ENCODE measurements at regions not wholly inside any gene's neighbourhood (a gene's known extent, or its start where the extent isn't known, plus 50 kb on each side); places are given as distances from the start of the nearest gene placed in this dataset.

DNA sequence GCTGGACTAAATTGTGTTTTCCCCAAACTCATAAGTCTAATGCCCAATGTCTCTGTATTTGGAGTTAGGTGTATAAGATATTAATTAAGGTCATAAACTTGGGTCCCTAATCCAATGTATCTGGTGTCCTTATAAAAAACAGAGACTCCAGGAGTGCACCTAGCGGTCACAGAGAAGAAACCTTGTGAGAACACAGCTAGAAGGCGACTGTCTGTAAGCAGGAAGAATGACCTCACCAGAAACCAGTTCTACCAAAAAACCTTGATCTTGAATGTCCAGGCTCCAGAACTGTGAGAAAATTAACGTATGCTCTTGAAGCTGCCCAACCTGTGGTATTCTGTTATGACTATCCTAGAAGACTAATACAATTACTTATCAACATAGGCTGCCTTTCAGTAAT is 591.7 kb upstream of the PTPRD start:
- Histone ChIP-seq H3K36me3 (ENCODE audit: control insufficient read depth in 4 of 4, insufficient read depth in 4 of 4, low read length in 3 of 4) (no peaks in the 10 kb centered on the region), H3K4me1 (ENCODE audit: control extremely low read depth in 1 of 4, control insufficient read depth in 4 of 4, insufficient read depth in 4 of 4, low read length in 3 of 4) (no peaks in the 10 kb centered on the region), H3K27ac (ENCODE audit: insufficient read depth in 1 of 2, low read depth in 1 of 2, low read length in 2 of 2, poor library complexity in 1 of 2, severe bottlenecking in 2 of 2) (no peak overlapping the region), H3K4me3 (ENCODE audit: control insufficient read depth in 1 of 7, extremely low read depth in 1 of 7, insufficient read depth in 4 of 7, low read depth in 2 of 7, low read length in 6 of 7) (no peak overlapping the region), H3K27me3 (replicated peaks in 2 of 5; ENCODE audit: control insufficient read depth in 4 of 5, insufficient read depth in 5 of 5, low read length in 4 of 5) (no peaks in the 10 kb centered on the region), H3K9me3 (ENCODE audit: control extremely low read depth in 1 of 5, control insufficient read depth in 4 of 5, insufficient read depth in 2 of 5, low read depth in 1 of 5, low read length in 4 of 5) (no peaks in the 10 kb centered on the region)
- POLR2A ChIA-PET = no interaction called here
- no peak for DNase-seq
- 100% methylated on average over 1 of the region's 3 CpGs for WGBS (ENCODE audit: insufficient coverage)
- CTCF ChIA-PET = no interaction called here

DNA sequence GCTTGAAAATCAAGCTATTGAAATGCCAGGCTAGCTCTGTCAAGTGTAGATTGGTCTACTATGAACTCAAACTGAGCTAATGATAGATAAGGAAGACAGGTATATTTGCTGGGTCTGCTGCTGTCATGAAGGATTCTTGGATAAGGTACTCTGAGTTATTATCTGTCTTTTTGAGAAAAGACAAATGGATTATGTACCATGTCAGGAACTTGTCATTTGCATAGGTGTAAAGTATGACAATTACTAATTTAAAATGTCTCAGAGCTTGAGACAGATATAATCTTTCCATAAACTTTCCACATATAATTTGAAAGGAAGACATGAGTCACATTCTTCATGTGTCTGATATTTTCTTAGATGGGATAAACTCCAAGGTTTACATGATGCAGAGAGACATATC is 594.1 kb upstream of the PTPRD start:
- ChIA-PET CTCF (no interaction called here), POLR2A (interaction anchor here (0.7 kb wide), 1 partner anchor 390 kb away, joined by 3 read pairs; no protein-coding TSS in a partner anchor)
- Histone ChIP-seq H3K36me3 (ENCODE audit: control insufficient read depth in 4 of 4, insufficient read depth in 4 of 4, low read length in 3 of 4) (no peaks in the 10 kb centered on the region), H3K4me1 (ENCODE audit: control extremely low read depth in 1 of 4, control insufficient read depth in 4 of 4, insufficient read depth in 4 of 4, low read length in 3 of 4) (no peaks in the 10 kb centered on the region), H3K27me3 (replicated peaks in 2 of 5; ENCODE audit: control insufficient read depth in 4 of 5, insufficient read depth in 5 of 5, low read length in 4 of 5) (no peaks in the 10 kb centered on the region), H3K4me3 (ENCODE audit: control insufficient read depth in 1 of 7, extremely low read depth in 1 of 7, insufficient read depth in 4 of 7, low read depth in 2 of 7, low read length in 6 of 7) (no peak overlapping the region), H3K9me3 (ENCODE audit: control extremely low read depth in 1 of 5, control insufficient read depth in 4 of 5, insufficient read depth in 2 of 5, low read depth in 1 of 5, low read length in 4 of 5) (no peaks in the 10 kb centered on the region), H3K27ac (ENCODE audit: insufficient read depth in 1 of 2, low read depth in 1 of 2, low read length in 2 of 2, poor library complexity in 1 of 2, severe bottlenecking in 2 of 2) (no peak overlapping the region)
- no peak for DNase-seq

DNA sequence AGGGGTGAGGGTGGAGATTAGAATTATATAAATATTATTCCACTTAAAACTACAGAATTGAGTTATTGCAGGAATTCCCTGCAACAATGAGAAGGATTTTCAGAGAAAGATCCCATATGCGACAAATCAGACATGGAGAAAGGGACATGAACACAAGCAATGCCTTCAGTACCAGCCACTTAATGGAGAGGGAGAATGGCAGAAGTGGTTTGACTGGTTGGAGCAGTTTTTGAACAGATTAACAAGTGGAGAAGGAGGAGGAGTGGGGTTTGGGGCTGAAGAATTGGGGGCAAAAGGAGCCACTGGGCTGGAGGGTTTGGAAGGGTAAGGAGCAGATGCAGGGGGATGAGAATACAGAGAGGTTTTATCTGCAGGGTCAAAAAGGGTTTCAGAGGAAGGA is 620.9 kb upstream of the PTPRD start:
- no peak for DNase-seq
- no peaks in the 10 kb centered on the region for H3K36me3 ChIP-seq (ENCODE audit: control insufficient read depth in 4 of 4, insufficient read depth in 4 of 4, low read length in 3 of 4)
- H3K27ac ChIP-seq (ENCODE audit: insufficient read depth in 1 of 2, low read depth in 1 of 2, low read length in 2 of 2, poor library complexity in 1 of 2, severe bottlenecking in 2 of 2) = no peak overlapping the region
- H3K9me3 ChIP-seq (ENCODE audit: control extremely low read depth in 1 of 5, control insufficient read depth in 4 of 5, insufficient read depth in 2 of 5, low read depth in 1 of 5, low read length in 4 of 5) = no peaks in the 10 kb centered on the region
- WGBS (ENCODE audit: insufficient coverage) = no CpG with 5 or more reads among the region's 1 CpG
- CTCF ChIA-PET = no interaction called here
- no peak overlapping the region for H3K4me3 ChIP-seq (ENCODE audit: control insufficient read depth in 1 of 7, extremely low read depth in 1 of 7, insufficient read depth in 4 of 7, low read depth in 2 of 7, low read length in 6 of 7)
- H3K4me1 ChIP-seq (ENCODE audit: control extremely low read depth in 1 of 4, control insufficient read depth in 4 of 4, insufficient read depth in 4 of 4, low read length in 3 of 4) = no peaks in the 10 kb centered on the region
- no peaks in the 10 kb centered on the region for H3K27me3 ChIP-seq (replicated peaks in 2 of 5; ENCODE audit: control insufficient read depth in 4 of 5, insufficient read depth in 5 of 5, low read length in 4 of 5)
- POLR2A ChIA-PET = no interaction called here

DNA sequence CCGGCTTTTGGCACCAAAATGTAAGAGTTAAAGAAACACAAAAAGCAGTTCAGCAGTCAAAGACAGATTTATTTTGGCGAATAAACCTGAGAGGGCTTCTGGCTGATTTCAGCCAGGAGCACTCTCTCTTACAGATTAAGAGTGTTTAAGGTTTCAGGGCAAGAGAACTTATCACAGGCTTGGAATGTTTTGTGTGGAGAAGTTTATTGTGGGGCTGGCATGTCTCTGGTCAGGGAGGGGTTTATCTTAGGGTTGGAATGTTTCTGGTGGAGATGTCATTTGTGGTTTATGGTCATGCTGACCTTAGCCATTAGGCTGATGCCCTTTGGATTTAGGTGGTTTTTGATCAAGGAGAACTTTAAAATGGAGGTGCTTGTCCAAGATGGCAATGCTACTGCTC is 622.3 kb upstream of the PTPRD start:
- ChIA-PET POLR2A (no interaction called here), CTCF (no interaction called here)
- Histone ChIP-seq H3K27me3 (replicated peaks in 2 of 5; ENCODE audit: control insufficient read depth in 4 of 5, insufficient read depth in 5 of 5, low read length in 4 of 5) (no peaks in the 10 kb centered on the region), H3K27ac (ENCODE audit: insufficient read depth in 1 of 2, low read depth in 1 of 2, low read length in 2 of 2, poor library complexity in 1 of 2, severe bottlenecking in 2 of 2) (no peak overlapping the region), H3K36me3 (ENCODE audit: control insufficient read depth in 4 of 4, insufficient read depth in 4 of 4, low read length in 3 of 4) (no peaks in the 10 kb centered on the region), H3K4me3 (ENCODE audit: control insufficient read depth in 1 of 7, extremely low read depth in 1 of 7, insufficient read depth in 4 of 7, low read depth in 2 of 7, low read length in 6 of 7) (no peak overlapping the region), H3K4me1 (ENCODE audit: control extremely low read depth in 1 of 4, control insufficient read depth in 4 of 4, insufficient read depth in 4 of 4, low read length in 3 of 4) (no peaks in the 10 kb centered on the region), H3K9me3 (ENCODE audit: control extremely low read depth in 1 of 5, control insufficient read depth in 4 of 5, insufficient read depth in 2 of 5, low read depth in 1 of 5, low read length in 4 of 5) (peaks cover 0 to 2% (median 0%) of the 10 kb centered on the region in 5 experiments)
- no peak for DNase-seq
- WGBS (ENCODE audit: insufficient coverage) = 89% methylated on average over 1 of the region's 2 CpGs

DNA sequence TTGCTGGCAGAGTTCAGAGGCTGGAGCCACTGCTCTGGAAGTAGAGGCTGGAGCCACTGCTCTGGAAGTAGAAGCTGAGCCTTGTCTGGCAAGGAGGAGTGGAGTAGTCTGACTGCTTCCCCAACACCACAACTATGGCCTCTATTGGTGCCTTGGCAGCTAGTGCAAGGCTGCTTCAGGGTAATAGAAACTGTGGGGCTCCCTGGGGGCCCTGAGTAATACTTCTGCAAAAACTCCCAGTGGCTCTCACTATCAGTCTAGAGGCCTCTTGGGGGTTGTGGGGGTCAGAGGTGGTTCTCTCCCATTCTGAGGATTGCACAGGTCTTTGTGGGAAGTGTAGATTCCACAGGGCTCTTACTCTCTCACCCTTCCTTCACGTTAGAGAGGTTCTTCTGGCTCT is 629.0 kb upstream of the PTPRD start:
- no peak for DNase-seq
- 60% methylated on average over 1 of the region's 1 CpG for WGBS (ENCODE audit: insufficient coverage)
- Histone ChIP-seq H3K9me3 (ENCODE audit: control extremely low read depth in 1 of 5, control insufficient read depth in 4 of 5, insufficient read depth in 2 of 5, low read depth in 1 of 5, low read length in 4 of 5) (peaks cover 0 to 6% (median 0%) of the 10 kb centered on the region in 5 experiments), H3K36me3 (ENCODE audit: control insufficient read depth in 4 of 4, insufficient read depth in 4 of 4, low read length in 3 of 4) (no peaks in the 10 kb centered on the region), H3K27me3 (replicated peaks in 2 of 5; ENCODE audit: control insufficient read depth in 4 of 5, insufficient read depth in 5 of 5, low read length in 4 of 5) (no peaks in the 10 kb centered on the region), H3K4me3 (ENCODE audit: control insufficient read depth in 1 of 7, extremely low read depth in 1 of 7, insufficient read depth in 4 of 7, low read depth in 2 of 7, low read length in 6 of 7) (no peak overlapping the region), H3K4me1 (ENCODE audit: control extremely low read depth in 1 of 4, control insufficient read depth in 4 of 4, insufficient read depth in 4 of 4, low read length in 3 of 4) (no peaks in the 10 kb centered on the region), H3K27ac (ENCODE audit: insufficient read depth in 1 of 2, low read depth in 1 of 2, low read length in 2 of 2, poor library complexity in 1 of 2, severe bottlenecking in 2 of 2) (no peak overlapping the region)
- ChIA-PET CTCF (no interaction called here), POLR2A (no interaction called here)

DNA sequence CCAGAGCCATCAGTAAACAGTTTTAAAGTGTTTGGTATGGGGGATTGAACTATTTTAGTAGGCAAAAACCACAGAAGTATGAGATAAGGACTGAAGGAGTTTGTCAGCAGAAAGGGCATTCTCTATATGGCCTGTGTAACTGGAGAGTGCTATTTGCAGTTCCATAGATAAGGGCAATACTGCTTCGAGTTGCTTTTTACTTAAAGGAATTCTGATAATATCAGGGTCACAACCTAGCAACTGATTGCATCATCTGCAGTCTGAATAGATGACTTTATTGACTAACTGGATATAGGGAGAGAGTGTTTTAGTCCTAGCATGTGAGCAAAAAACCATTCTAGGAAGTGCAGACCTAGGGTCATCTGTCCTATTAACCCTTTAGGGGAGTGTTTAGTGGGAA is 645.2 kb upstream of the PTPRD start:
- Histone ChIP-seq H3K27ac (ENCODE audit: insufficient read depth in 1 of 2, low read depth in 1 of 2, low read length in 2 of 2, poor library complexity in 1 of 2, severe bottlenecking in 2 of 2) (no peak overlapping the region), H3K4me3 (ENCODE audit: control insufficient read depth in 1 of 7, extremely low read depth in 1 of 7, insufficient read depth in 4 of 7, low read depth in 2 of 7, low read length in 6 of 7) (no peak overlapping the region), H3K4me1 (ENCODE audit: control extremely low read depth in 1 of 4, control insufficient read depth in 4 of 4, insufficient read depth in 4 of 4, low read length in 3 of 4) (no peaks in the 10 kb centered on the region), H3K27me3 (replicated peaks in 2 of 5; ENCODE audit: control insufficient read depth in 4 of 5, insufficient read depth in 5 of 5, low read length in 4 of 5) (no peaks in the 10 kb centered on the region), H3K9me3 (ENCODE audit: control extremely low read depth in 1 of 5, control insufficient read depth in 4 of 5, insufficient read depth in 2 of 5, low read depth in 1 of 5, low read length in 4 of 5) (no peaks in the 10 kb centered on the region), H3K36me3 (ENCODE audit: control insufficient read depth in 4 of 4, insufficient read depth in 4 of 4, low read length in 3 of 4) (no peaks in the 10 kb centered on the region)
- no peak for DNase-seq
- POLR2A ChIA-PET = no interaction called here
- WGBS (ENCODE audit: insufficient coverage) = 17% methylated on average over 1 of the region's 1 CpG
- CTCF ChIA-PET = no interaction called here

DNA sequence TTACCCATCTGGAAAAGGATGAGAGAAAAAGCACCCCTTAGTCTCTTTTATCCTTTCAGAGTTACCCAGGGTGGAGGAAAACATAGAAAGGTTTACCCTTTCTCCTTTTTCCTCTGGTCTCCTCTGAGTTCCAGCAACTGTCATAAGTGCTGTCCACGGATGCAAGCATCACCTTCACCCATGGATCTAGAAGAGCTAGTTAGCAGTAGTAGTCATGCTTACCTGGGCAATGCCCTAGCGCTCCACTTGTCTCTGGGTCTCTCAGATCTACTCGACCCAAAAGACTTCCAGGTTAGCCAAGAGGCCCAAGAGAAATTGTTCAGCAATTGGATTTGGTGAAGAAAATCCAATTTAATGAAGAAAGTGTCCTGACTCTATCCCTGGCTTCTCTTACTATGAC is 656.2 kb upstream of the PTPRD start:
- CTCF ChIA-PET = no interaction called here
- 73% methylated on average over 2 of the region's 3 CpGs for WGBS (ENCODE audit: insufficient coverage)
- no peak for DNase-seq

More for the DNA sequence above, 656.2 kb upstream of the PTPRD start:
- no peaks in the 10 kb centered on the region for H3K36me3 ChIP-seq (ENCODE audit: control insufficient read depth in 4 of 4, insufficient read depth in 4 of 4, low read length in 3 of 4)
- H3K27me3 ChIP-seq (replicated peaks in 2 of 5; ENCODE audit: control insufficient read depth in 4 of 5, insufficient read depth in 5 of 5, low read length in 4 of 5) = no peaks in the 10 kb centered on the region
- H3K4me1 ChIP-seq (ENCODE audit: control extremely low read depth in 1 of 4, control insufficient read depth in 4 of 4, insufficient read depth in 4 of 4, low read length in 3 of 4) = no peaks in the 10 kb centered on the region
- no peak overlapping the region for H3K27ac ChIP-seq (ENCODE audit: insufficient read depth in 1 of 2, low read depth in 1 of 2, low read length in 2 of 2, poor library complexity in 1 of 2, severe bottlenecking in 2 of 2)
- H3K9me3 ChIP-seq (ENCODE audit: control extremely low read depth in 1 of 5, control insufficient read depth in 4 of 5, insufficient read depth in 2 of 5, low read depth in 1 of 5, low read length in 4 of 5) = peaks cover 1 to 11% (median 7%) of the 10 kb centered on the region in 5 experiments
- POLR2A ChIA-PET = no interaction called here
- H3K4me3 ChIP-seq (ENCODE audit: control insufficient read depth in 1 of 7, extremely low read depth in 1 of 7, insufficient read depth in 4 of 7, low read depth in 2 of 7, low read length in 6 of 7) = no peak overlapping the region
